T-helper 9 cell (primary cell): ENCODE measurements at regions not wholly inside any gene's neighbourhood (a gene's known extent, or its start where the extent isn't known, plus 50 kb on each side); places are given as distances from the start of the nearest gene placed in this dataset.

Experiments used
- DNase-seq: peaks from one replicate; pipeline ENCODE4 v3.0.0-alpha.2; 2020

DNA sequence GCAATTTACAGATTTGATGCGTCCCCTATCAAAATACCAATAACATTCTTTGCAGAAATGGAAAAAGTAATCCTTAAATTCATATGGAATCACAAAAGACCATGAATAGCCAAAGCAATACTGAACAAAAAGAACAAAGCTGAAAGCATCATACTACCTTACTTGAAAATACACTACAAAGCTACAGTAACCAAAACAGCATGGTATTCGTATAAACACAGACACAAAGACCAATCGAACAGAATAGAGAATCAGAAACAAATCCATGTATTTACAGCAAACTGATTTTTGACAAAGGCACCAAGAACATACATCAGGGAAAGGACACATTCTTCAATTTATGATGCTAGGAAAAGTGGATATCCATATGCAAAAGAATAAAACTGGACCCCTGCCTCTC lies 206.5 kb upstream of the PDE10A start:
- no peak for DNase-seq

DNA sequence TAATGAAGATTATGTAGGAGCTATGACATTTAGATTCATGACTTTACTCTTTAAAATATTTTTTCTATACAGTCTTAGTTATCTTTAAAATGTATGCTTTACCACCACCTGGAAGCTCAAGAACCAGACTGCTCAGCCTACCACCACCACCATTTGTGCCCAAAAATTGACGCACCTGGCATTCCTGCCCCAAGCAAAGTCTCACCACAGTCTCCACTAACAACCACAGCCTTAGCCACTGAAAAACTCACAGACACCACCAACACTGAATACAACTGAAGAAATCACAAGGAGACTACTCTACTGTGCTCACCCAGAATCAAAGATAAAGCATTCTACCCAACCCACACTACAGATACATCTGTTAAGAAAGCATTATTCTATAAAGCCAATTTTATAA lies 201.9 kb upstream of the PDE10A start:
- DNase-seq, result no peak

DNA sequence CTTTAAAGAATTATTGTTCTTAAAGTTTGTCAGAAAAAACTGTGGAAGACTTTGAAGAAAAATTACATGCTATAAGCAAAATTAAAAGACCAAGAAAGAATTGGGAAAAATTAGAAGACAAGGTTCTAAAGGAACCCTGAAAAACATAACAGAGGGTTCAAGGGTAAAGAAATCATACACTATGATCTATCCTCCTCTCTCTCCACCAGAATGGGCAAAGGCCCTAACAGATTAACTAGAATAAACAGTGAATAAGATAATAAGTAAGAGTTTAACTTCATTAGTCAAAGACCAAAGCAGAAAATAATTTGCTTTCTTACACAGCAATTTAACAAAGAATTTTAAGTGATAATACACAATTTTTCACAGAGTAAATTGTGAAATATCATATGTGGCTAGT lies 201.2 kb upstream of the PDE10A start:
- no peak for DNase-seq

DNA sequence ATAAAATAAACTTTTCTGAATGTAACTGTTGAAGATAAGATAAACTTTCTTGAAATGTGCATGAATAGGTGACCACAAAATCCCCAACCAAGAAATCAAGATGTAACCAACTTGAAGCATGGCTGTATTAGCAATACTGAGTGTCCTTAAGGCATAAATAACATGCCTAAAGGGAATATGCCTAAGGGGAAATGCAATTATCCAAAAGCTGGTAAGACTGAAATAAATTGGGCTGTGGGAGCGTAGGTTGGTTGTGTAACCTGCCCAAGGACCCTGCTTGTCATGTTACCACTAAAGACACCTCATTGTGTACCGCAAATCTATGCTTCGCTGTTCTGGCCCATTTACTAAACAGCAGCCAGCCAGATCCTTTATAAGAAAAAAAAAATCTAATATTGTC lies 200.8 kb upstream of the PDE10A start:
- no peak for DNase-seq

DNA sequence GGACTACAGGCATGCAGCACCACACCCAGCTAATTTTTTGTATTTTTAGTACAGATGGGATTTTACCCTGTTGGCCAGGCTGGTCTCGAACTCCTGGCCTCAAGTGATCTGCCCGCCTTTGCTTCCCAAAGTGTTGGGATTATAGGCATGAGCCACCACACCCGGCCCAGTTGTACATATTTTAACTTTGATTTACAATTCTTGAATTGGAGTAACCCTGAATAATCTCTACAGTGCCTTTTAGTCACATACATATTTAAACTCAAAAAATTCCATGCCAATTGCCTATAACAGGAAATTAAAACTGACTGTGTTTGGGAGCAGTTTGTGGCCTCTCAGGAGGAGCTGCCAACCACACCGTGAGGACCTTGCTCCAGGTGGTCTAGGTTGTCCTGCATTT lies 199.8 kb upstream of the PDE10A start:
- DNase-seq, result no peak

DNA sequence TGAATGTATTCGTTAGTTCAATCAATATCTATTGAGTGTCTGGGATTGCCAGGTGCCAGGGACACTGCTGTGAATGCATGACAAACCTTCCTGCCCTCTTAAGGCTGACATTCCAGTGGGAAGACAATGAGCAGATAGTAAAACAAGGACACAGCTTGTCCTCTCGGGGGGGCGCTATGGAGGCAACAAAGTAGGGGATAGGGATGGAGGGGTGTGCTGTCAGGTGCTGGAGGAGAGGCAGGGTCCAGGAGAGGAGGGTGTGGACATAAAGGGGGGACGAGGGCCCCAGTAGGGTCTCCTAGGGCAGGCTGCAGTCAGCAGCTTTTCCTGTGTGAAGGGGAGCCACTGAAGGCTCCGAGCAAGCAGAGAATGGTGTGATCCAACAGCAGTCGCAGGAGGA lies 198.2 kb upstream of the PDE10A start:
- no peak for DNase-seq

DNA sequence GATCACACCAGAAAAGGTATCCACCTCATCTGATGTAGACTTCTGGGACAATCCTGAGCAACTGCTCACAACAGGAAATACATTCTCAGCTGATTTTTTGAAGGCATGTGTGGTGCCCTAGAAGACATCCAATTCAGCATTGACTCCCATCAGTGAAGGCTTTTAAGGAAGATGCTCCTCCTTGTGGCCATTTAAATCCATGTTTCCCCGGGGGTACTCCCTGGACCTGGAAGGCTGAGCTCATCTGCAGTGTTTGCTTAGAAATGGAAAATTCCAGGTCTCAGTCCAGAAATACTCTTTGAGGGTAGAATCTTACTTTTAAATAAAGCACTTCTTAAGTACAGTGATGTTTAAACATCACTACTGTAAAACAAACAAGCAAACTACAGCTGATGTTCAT lies 195.5 kb upstream of the PDE10A start:
- no peak for DNase-seq

DNA sequence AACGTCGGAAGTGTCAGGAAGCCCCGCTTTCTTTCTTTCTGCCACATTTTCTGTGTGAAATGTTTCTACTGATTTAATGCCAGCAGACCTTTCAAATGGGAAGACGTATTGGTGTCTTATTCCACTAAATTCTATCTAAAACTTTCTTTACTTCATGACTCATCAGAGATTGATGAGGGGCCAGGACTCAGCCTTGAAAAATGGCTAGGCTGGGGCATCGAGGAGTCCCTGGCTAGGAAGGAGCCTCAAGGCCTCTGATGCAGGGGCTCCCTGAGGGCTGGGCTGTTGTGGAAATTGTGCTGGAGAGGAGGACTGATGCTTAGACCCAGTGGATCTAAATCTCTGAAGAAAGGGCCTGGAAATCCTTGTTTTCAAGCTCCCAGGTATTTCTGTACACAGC lies 192.8 kb upstream of the PDE10A start:
- DNase-seq, result no peak

DNA sequence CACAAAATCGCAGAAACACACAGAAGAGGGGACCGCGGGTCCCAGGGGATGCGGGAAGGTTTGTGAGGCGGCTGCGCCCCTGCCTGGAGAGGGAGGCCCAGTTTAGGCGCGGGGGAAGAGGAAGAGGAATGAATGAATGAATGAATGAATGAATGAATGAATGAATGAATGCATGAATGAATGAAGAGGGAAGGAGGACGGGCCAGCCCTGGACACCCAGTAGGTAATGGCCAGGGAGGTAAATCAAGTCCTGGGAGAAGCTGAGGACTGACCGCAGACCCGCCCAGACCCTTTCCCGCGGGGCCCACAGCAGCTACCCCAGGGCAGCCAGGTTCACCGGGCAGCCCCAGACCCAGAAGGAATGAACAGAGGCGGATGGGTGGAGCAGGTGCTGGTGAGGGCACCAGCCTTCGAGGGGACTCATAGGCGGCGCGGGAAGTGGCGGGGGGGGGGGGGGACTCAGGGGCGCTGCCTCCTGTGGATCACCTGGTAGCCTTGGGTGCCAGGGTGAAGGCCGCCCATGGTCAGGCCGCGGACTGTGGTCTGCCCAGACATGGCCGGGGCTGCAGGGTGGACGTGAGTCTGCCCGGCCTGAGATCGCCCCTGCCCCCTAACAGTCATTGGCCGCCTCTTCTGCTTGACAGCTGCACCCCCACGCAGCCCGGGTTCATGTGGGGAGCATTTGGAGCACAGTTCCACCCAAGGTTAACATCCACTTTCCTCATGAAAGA lies 192.0 kb upstream of the PDE10A start:
- DNase-seq, result no peak

DNA sequence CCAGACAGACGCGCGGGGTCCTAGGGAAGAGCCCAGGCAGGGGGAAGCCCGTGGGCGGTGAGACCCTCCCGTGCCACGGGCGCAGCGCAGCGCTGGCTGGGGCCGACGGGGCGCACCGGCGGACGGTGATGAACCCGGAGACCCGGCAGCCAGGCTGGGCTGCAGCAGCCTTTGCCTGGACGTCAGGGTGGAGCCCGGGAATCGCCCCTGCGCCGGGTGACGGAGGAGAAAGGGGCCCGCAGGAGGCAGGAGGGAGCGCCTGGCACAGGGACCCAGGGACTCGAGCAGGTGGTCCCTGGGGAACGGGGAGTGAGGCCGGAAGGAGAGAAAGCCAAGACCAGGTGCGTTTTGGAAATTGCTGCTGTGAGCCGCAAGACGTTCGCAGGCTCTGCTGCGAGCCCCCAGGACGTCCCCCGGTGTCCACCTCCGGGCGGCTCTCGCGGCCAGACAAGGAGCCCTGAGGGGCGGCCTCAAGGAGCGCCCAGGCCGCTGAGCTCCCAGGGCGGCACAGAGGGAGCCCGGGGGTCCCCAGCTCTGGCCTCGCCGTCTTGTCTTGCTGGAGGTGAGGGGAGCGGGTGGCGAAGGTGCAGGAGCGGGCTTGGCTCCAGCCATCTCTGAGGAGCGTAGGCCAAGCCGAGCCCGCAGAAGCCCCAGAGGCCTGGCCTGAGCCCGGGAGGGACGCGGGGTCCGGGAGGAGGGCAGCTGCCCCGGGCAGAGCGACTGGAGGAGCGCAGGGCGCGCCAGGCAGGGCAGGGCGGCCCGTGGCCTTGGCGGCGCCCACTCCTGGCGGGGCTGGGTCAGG lies 191.2 kb upstream of the PDE10A start:
- DNase-seq, result no peak

DNA sequence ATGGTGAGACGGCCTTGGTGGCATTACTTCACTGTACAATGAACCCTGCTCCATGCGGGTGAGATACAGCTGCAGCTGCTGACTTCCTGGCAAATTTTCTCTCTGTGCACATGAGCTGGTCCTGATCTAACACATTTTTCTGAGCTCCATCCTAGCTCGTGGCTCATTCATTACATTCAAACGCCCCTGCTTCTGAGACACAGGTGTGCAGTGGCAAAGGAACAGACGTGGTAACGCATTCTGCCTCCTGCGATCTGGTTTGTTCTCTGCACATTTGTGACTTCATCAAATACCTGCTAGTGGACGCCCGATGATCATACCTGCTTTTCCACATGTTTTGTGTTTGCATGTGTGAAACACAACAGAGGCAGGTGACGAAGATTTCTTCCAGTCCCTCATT lies 189.6 kb upstream of the PDE10A start:
- no peak for DNase-seq

DNA sequence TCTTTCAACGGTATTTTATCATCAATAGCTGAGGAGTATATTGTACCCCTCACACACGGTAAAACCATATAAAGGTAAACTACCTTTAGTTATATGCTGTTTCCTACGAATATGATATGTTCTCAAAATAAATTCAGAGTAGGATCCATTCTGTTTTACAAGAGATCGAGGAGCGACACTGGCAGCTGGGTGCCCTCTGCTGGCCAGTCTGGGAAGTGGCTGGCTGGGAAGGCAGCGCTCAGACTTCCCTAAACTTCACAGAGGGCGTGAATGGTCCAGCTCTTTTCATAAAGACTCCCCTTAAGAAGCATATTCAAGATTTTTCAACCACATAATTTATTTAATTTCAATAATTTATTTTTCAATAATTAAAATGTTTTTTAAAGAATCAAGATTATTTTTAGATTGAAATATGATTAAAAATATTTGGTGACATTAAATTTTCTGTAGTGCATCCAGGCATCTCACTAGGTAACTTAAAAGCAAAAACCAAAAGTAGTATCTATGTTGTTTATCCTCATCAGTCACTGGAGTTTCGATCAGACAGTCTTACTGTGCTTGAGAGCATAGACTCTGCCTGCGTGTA lies 187.5 kb upstream of the PDE10A start:
- DNase-seq, result peak; percentile 40

DNA sequence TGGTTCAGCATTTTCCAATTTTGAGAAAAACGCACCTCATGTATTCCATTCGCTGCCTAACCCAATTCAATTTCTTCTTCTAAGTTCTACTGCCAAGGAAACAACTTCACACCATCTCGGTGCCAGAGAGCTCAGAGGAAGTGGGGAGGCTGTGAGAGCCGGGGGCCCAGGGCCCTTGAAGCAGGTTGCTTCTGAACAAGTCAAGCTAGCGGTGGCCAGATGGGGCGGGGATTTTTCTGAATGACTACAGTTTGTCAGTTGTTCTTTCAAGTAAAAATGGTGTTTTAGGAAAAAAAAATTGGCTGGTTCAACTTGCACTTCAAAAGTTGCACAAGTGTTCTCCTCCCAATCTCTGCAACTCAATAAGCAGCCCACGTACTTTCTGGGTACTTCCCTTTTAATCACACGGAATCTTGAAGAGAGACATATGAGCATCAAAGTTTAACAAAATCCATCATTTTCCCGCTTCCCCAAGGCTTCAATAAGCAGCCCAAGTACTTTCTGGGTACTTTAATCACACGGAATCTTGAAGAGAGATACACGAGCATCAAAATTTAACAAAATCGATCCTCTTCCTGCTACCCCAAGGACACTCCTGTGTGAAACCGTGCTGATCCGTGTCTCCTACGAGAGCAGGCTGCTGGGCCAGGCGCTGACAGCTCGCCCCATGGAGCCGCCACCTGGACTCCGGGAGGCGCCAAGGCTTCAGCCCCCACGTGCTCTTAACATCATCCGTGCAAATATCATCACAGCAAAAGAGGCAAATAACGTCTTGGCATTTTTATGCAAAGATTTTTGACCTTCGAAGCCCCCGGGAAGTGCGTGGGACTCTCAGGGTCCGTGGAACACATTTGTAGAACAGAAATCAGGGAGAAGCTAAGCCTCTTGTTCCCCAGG lies 186.7 kb upstream of the PDE10A start:
- DNase-seq, result no peak

DNA sequence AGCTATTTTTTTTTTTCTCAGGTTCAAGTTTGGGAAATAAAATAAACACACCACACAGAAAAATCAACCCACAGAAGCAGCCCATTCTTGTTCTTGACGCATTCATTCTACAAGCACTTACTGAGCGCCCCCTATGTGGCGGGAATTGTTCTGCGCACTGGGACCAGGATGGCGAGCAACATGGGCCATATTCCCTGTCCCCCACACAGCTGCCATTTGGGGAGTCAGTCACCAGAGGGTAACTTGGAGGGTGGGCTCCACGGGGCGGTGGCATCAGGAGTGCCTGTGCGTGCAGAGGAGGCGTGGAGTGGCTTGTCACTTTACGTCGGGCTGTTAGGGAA lies 185.0 kb upstream of the PDE10A start:
- no peak for DNase-seq

DNA sequence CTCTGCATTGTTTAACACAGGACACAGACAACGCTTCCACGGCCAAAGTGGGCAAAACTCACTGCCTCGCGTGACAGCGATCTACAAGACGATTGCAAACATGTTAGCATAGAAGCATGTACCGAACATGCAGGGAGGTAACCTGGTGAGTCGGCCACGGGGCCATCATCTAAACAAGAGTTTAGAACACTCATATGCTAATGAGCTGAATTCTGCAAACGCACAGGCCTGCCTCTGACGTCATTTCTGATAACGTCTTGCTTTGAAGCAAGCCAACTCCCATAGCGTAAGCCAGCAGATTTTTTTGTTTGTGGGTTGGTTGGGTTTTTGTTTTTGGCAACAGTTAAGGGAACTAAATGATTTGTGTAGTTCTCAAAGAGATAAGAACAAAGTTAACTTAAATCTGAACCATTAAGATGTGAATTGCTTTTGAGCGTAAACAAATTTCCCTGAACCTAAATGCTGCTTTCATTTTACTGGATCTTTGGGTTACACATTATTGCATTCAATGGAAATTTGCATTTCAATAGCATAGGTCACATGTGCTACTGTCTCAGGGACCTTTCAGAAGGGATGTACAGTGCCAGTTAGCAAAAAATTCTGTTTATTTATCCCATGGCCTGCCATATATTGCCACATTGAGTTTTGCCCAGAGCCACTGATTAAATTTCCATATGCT lies 184.5 kb upstream of the PDE10A start:
- no peak for DNase-seq

DNA sequence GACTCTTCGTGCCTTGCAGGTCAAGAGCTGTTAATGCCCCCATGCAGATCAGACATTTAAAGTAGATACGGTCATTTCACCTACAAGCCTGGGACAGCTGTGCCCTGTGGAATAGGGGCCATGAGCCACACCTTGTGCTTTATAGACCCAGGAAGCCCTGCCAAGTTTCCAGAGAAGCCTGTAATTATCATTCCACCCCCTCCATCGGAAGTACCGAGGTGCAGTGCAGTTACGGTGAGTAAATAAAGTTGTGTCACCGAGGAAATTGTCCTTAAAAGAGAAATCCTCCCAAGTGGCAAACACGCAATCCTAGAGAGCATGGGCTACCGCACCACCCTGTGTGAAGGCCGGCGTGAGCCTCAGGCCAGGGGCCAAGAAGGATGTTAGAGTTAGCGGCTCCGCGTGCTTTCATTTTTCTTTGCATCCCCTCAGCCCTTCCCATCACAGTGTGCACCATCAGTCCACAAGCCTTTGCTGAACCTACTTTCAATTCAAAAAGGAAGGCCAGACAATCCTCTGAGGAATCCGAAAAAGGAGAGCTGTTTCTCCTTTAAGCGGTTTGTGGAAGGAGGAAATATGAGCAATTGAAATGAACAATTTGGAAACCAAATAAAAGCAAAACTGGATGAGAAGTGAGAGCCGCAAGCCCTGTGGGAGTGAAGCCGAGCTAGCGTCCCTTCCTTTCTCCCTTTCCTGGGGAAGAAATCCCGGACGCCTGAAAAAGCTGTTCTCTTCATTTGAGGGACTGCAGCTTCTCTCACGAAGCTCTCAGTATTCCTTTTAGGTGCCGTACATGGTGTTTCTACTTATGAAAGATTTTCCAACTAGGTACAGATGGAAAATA lies 183.3 kb upstream of the PDE10A start:
- no peak for DNase-seq

DNA sequence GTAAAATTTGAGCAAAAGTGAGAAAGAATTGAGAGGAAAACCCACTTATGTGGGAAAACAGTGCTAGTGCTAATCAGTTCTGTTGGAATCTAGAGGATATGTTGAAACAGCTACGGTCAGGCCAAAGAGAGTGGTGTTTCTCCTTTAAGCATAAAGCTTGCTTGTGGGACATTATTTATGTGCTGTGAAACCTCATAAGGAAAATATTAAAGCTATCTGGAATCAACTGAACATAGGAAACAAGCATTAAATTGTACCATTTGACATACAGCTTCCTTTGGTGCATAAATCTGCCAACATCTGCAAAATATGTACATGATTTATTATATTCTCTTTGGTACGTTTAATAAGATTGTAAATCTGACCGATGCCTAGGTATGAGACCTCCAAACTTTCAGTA lies 182.5 kb upstream of the PDE10A start:
- no peak for DNase-seq

DNA sequence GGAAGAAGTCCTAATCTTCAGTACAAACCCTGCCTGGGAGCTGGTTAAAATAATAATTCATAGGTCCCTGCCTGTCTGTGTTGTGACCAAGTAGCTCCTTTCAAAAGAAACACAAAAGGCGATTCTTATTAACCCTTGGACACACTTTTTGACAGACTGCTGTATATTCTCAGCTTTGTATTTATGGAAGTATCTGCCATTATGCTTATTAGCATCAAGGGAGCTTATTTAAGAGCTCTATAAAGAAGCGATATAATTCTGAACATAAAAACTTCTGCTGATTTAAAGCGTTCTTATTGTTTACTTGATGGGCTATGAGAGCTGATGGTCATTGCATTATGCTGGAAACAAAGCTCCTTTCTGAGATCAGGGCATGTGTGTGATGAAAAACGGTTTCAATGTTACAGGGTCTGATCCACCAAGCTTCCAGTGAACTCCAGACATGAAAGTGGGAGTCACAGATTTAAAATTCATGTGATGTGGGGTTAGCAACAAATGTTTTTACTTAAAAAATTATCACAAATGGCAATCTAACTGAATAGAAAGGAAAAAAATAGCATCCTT lies 181.8 kb upstream of the PDE10A start:
- DNase-seq, result no peak

DNA sequence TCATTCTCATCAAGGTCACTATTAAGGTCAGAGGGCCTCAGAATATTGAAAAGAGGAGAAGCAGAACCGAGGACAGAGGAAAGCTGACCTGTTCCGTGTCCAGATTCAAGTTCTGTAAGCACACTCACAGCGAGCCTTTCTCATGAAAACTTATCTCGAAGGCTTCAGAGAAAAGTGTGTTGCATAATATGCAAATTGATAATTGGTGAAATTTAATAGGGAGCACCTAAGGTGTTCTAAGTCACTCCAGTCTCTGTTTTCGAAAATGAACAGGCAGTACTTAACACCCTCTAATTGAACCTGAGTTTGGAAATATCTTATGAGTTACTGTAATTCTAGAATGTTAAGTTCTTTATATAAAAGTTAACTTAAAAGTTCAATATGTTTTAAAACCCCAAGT lies 181.2 kb upstream of the PDE10A start:
- no peak for DNase-seq

DNA sequence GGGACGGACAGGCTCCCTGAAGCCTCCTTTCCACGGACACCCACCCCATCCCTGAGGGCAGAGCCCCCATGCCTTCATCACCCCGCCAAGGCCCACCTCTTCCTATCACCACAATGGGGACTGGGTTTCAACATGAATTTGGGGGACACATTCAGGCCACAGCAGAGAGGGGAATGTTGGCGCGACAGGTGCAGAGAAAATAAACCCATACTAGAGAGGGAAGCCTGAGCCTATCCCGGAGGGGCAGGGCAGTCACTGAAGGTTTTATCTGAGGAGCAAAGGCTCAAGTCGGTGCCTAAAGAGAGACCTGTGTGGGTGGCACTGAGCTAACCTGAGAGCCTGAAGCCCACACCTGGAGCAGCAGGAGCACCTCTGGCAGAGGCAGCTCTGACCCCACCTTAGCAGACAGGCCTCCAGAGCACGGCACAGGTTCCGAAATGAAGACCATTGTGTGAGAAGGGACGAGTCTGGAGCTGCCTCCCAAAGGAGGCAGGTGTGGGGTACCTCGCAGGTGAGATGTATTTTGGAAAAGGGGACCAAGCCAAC lies 180.6 kb upstream of the PDE10A start:
- DNase-seq, result no peak

DNA sequence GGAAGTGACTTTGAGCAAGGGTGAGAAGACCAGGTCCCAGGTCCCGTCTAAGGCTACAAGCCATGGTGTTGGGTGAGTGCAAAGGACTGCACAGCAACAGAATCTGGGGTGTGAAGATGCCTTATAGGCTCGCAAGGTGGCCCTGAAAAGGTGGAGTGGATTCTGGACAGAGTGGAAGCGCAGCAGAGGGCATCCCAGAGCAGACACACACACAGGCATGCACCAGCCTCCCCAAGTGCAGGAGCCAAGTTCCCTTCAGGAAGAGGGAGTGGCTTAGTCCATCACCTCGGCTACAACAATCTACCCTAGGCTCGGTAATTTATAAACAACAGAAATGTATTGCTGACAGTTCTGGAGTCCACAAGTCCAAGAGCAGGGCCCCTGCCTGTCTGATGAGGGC lies 180.1 kb upstream of the PDE10A start:
- DNase-seq, result no peak
